PC-3 (cell line): ENCODE measurements at regions not wholly inside any gene's neighbourhood (a gene's known extent, or its start where the extent isn't known, plus 50 kb on each side); places are given as distances from the start of the nearest gene placed in this dataset.

Experiments used
- ATAC-seq: fragments of 200-7000 bp; cut with Tn5 transposase; 2 replicates; pipeline ENCODE4 v1.9.1; 2020; ENCODE audit warnings: mild to moderate bottlenecking, moderate library complexity
- BruUV-seq: library from RNA; stranded (reverse); fragments of 400-500 nt; replicated peaks from 2 replicates; lab custom pipeline; 2021; lab: Mats Ljungman, UMichigan
- CTCF ChIA-PET: fragments of 300-600 bp; sonication (Branson Sonifier 250); formaldehyde crosslinking; loops from one replicate; lab custom pipeline; 2022; ENCODE audit warnings: antibody characterized with exemption; lab: Charles Lee
- POLR2A ChIA-PET: fragments of 300-600 bp; sonication (Branson Sonifier 250); formaldehyde crosslinking; loops from one replicate; lab custom pipeline; 2022; ENCODE audit warnings: antibody characterized with exemption; ENCODE audit not compliant: unreplicated experiment; lab: Charles Lee
- DNase-seq: peaks from one replicate; pipeline ENCODE4 v3.0.0-alpha.2; 2015
- H2AFZ ChIP-seq: fragments of 300-600 bp; sonication (generic); 2 replicates; pipeline ENCODE4 v1.6.0; 2016; ENCODE audit warnings: antibody characterized with exemption, low read length
- H3F3A ChIP-seq: fragments of 300-600 bp; sonication (generic); one replicate; pipeline ENCODE4 v1.6.0; 2017; ENCODE audit warnings: antibody characterized with exemption, low read length, control low read depth, mild to moderate bottlenecking; ENCODE audit not compliant: unreplicated experiment
- H3K27ac ChIP-seq: fragments of 300-600 bp; sonication (generic); 2 replicates; pipeline ENCODE4 v1.5.1; 2016; ENCODE audit warnings: mild to moderate bottlenecking, low read length
- H3K27me3 ChIP-seq: fragments of 300-600 bp; sonication (generic); 2 replicates; pipeline ENCODE4 v1.6.1; 2016; ENCODE audit warnings: low read length, mixed read lengths
- H3K36me3 ChIP-seq: fragments of 300-600 bp; sonication (generic); 2 replicates; pipeline ENCODE4 v1.6.1; 2016; ENCODE audit warnings: low read depth, mixed run types, low read length, mixed read lengths
- H3K4me1 ChIP-seq: fragments of 300-600 bp; sonication (generic); 2 replicates; pipeline ENCODE4 v1.5.1; 2016; ENCODE audit warnings: low read length; ENCODE audit not compliant: insufficient read depth
- H3K4me2 ChIP-seq: fragments of 300-600 bp; sonication (generic); 2 replicates; pipeline ENCODE4 v1.6.0; 2016; ENCODE audit warnings: low read length
- H3K4me3 ChIP-seq: fragments of 300-600 bp; sonication (generic); 2 replicates; pipeline ENCODE4 v1.5.1; 2016; ENCODE audit warnings: mild to moderate bottlenecking, low read length, mixed read lengths
- H3K79me2 ChIP-seq: fragments of 300-600 bp; sonication (generic); 2 replicates; pipeline ENCODE4 v1.6.1; 2017; ENCODE audit warnings: low read length, mixed read lengths
- H3K9ac ChIP-seq: fragments of 300-600 bp; sonication (generic); 2 replicates; pipeline ENCODE4 v1.6.0; 2016; ENCODE audit warnings: mild to moderate bottlenecking, low read length
- H3K9me2 ChIP-seq: fragments of 300-600 bp; sonication (generic); replicated peaks from 2 replicates; pipeline ENCODE4 v1.6.1; 2016; ENCODE audit warnings: mixed run types, low read length, mixed read lengths
- H3K9me3 ChIP-seq: fragments of 300-600 bp; sonication (generic); 2 replicates; pipeline ENCODE4 v1.6.1; 2016; ENCODE audit warnings: low read length, mixed read lengths
- H4K20me1 ChIP-seq: fragments of 300-600 bp; sonication (generic); 2 replicates; pipeline ENCODE4 v1.6.1; 2016; ENCODE audit warnings: low read length, mixed read lengths
- CTCF ChIP-seq: fragments of 300-600 bp; sonication (generic); conservative IDR thresholded peaks from 2 replicates; pipeline ENCODE4 v1.5.1; 2017; ENCODE audit warnings: antibody characterized with exemption, low read depth, mild to moderate bottlenecking, low read length
- EZH2 ChIP-seq: fragments of 300-600 bp; sonication (generic); IDR thresholded peaks from one replicate; pipeline ENCODE4 v1.6.1; 2017; ENCODE audit warnings: antibody characterized with exemption, mild to moderate bottlenecking, low read length; ENCODE audit not compliant: unreplicated experiment
- EZH2phosphoT487 ChIP-seq: fragments of 300-600 bp; sonication (generic); IDR thresholded peaks from 2 replicates; pipeline ENCODE4 v1.6.1; 2018; ENCODE audit warnings: mild to moderate bottlenecking, antibody characterized with exemption, low read length, borderline replicate concordance
- intact Hi-C: fragments of 100-400 bp; cut with micrococcal nuclease; formaldehyde crosslinking; loops from 2 replicates; pipeline ENCODE4 v1.9.0; 2023

GRCh38 chr6:1153696-1154245 lies 158.1 kb upstream of the FOXQ1 start:
- Histone ChIP-seq H3K9ac (no peak overlapping the region), H4K20me1 (no peaks in the 10 kb centered on the region), H3F3A (no peaks in the 10 kb centered on the region), H3K27ac (no peak overlapping the region), H3K27me3 (peaks cover 57% of the 10 kb centered on the region), H2AFZ (no peak overlapping the region), H3K9me3 (no peaks in the 10 kb centered on the region), H3K4me2 (no peak overlapping the region), H3K4me3 (no peak overlapping the region), H3K4me1 (no peaks in the 10 kb centered on the region), H3K36me3 (no peaks in the 10 kb centered on the region), H3K79me2 (no peaks in the 10 kb centered on the region), H3K9me2 (no peaks in the 10 kb centered on the region)
- no TSS peak for BruUV-seq
- DNase-seq (no peak), ATAC-seq (no peak)
- ChIA-PET POLR2A (no interaction called here), CTCF (no interaction called here)
- TF ChIP-seq CTCF (no peak), EZH2phosphoT487 (no peak)
- intact Hi-C loops = no loop called here

- TF ChIP-seq EZH2phosphoT487 (no peak), CTCF (no peak), EZH2 (no peak)
- DNase-seq (no peak), ATAC-seq (no peak)
- intact Hi-C loops = no loop called here
- H3K9me3 ChIP-seq = no peaks in the 10 kb centered on the region
- no TSS peak for BruUV-seq
- H3F3A ChIP-seq = no peaks in the 10 kb centered on the region
- no peaks in the 10 kb centered on the region for H3K79me2 ChIP-seq
- no peak overlapping the region for H2AFZ ChIP-seq
- no peak overlapping the region for H3K4me2 ChIP-seq
- peaks cover 64% of the 10 kb centered on the region for H3K27me3 ChIP-seq
- H3K36me3 ChIP-seq = no peaks in the 10 kb centered on the region
- H3K9me2 ChIP-seq = no peaks in the 10 kb centered on the region
- ChIA-PET POLR2A (no interaction called here), CTCF (no interaction called here)
- no peak overlapping the region for H3K27ac ChIP-seq
- H3K4me1 ChIP-seq = no peaks in the 10 kb centered on the region
- H3K9ac ChIP-seq = no peak overlapping the region
- no peaks in the 10 kb centered on the region for H4K20me1 ChIP-seq
- no peak overlapping the region for H3K4me3 ChIP-seq
Observed at GRCh38 chr6:1146500-1146899, 165.4 kb upstream of the FOXQ1 start.

- Histone ChIP-seq H3K9me2 (no peaks in the 10 kb centered on the region), H3K9me3 (no peaks in the 10 kb centered on the region), H4K20me1 (no peaks in the 10 kb centered on the region), H2AFZ (no peak overlapping the region), H3K4me2 (no peak overlapping the region), H3K4me3 (no peak overlapping the region), H3K36me3 (no peaks in the 10 kb centered on the region), H3K4me1 (no peaks in the 10 kb centered on the region), H3F3A (no peaks in the 10 kb centered on the region), H3K9ac (no peak overlapping the region), H3K27ac (no peak overlapping the region), H3K27me3 (peaks cover 58% of the 10 kb centered on the region), H3K79me2 (no peaks in the 10 kb centered on the region)
- no TSS peak for BruUV-seq
- TF ChIP-seq CTCF = no peak
- TF ChIP-seq EZH2phosphoT487 = no peak
- no peak for TF ChIP-seq EZH2
- intact Hi-C loops = no loop called here
- CTCF ChIA-PET = no interaction called here
- DNase-seq (no peak), ATAC-seq (no peak)
- POLR2A ChIA-PET = no interaction called here
Observed at GRCh38 chr6:1145768-1146218, 166.1 kb upstream of the FOXQ1 start.
